SK-N-SH (cell line): ENCODE measurements at regions not wholly inside any gene's neighbourhood (a gene's known extent, or its start where the extent isn't known, plus 50 kb on each side); places are given as distances from the start of the nearest gene placed in this dataset.

Experiments used
- CTCF ChIA-PET: fragments of 300-600, 350-600 bp; formaldehyde crosslinking; extraction: SDS; loops from one replicate; lab custom pipeline; 2021; lab: Yijun Ruan, JAX
- POLR2A ChIA-PET: fragments of 350-600 bp; sonication (Branson Sonifier 250); formaldehyde crosslinking; extraction: SDS; loops from one replicate; lab custom pipeline; 2020; ENCODE audit warnings: antibody characterized with exemption, inconsistent platforms; lab: Yijun Ruan, JAX
- DNase-seq: peaks from one replicate; pipeline ENCODE4 v3.0.0; 2012
- H2AFZ ChIP-seq: fragments of 200-600 bp; sonication (generic); 2 replicates; pipeline ENCODE4 v1.8.1; 2016; ENCODE audit warnings: antibody characterized with exemption, mild to moderate bottlenecking, low read depth
- H3F3A ChIP-seq: fragments of 200-600 bp; sonication (generic); replicated peaks from 2 replicates; pipeline ENCODE3; 2016; ENCODE audit warnings: antibody characterized with exemption, mild to moderate bottlenecking; ENCODE audit not compliant: insufficient read depth
- H3K27ac ChIP-seq, 2 experiments: fragments of 200-500 bp in 1 of 2; fragments of 200-600 bp in 1 of 2; sonication (Bioruptor generic) in 1 of 2; sonication (generic), shearing (Covaris generic) in 1 of 2; 2 replicates each; pipeline versions ENCODE4 v1.5.1 to v1.6.1; 2014 to 2016; ENCODE audit warnings: low read depth in 2 of 2, inconsistent platforms in 1 of 2, low read length in 1 of 2, mild to moderate bottlenecking in 1 of 2, mixed read lengths in 1 of 2
- H3K27me3 ChIP-seq: fragments of 200-600 bp; sonication (generic), shearing (Covaris generic); 2 replicates; pipeline ENCODE4 v1.6.1; 2016; ENCODE audit warnings: mixed run types; ENCODE audit not compliant: insufficient read depth
- H3K36me3 ChIP-seq, 2 experiments: fragments of 200-500 bp in 1 of 2; fragments of 200-600 bp in 1 of 2; sonication (Bioruptor generic) in 1 of 2; sonication (generic) in 1 of 2; replicated peaks in 1 of 2; 2 replicates each; pipeline versions ENCODE3 to v1.5.1; 2014 to 2016; ENCODE audit warnings: low read length in 1 of 2, mild to moderate bottlenecking in 1 of 2; ENCODE audit not compliant: insufficient read depth in 2 of 2, control insufficient read depth in 1 of 2
- H3K4me1 ChIP-seq, 2 experiments: fragments of 200-500 bp in 1 of 2; fragments of 200-600 bp in 1 of 2; sonication (Bioruptor generic) in 1 of 2; sonication (generic), shearing (Covaris generic) in 1 of 2; 2 replicates each; pipeline versions ENCODE4 v1.5.1 to v1.6.1; 2014 to 2016; ENCODE audit warnings: low read depth in 1 of 2, low read length in 1 of 2, mixed run types in 1 of 2; ENCODE audit not compliant: insufficient read depth in 2 of 2, control insufficient read depth in 1 of 2
- H3K4me2 ChIP-seq: fragments of 200-600 bp; sonication (generic), shearing (Covaris generic); 2 replicates; pipeline ENCODE4 v1.6.1; 2017; ENCODE audit warnings: mixed run types
- H3K4me3 ChIP-seq, 2 experiments: fragments of 200-500 bp in 1 of 2; fragments of 200-600 bp in 1 of 2; sonication (Bioruptor generic) in 1 of 2; sonication (generic), shearing (Covaris generic) in 1 of 2; 2 replicates each; pipeline versions ENCODE4 v1.5.1 to v1.8.1; 2014 to 2016; ENCODE audit warnings: low read depth in 2 of 2, inconsistent platforms in 1 of 2, low read length in 1 of 2, mild to moderate bottlenecking in 1 of 2, mixed read lengths in 1 of 2, moderate library complexity in 1 of 2
- H3K79me2 ChIP-seq: fragments of 200-600 bp; sonication (generic); 2 replicates; pipeline ENCODE4 v1.8.1; 2017; ENCODE audit warnings: mild to moderate bottlenecking; ENCODE audit not compliant: insufficient read depth
- H3K9ac ChIP-seq: fragments of 200-600 bp; sonication (generic); 2 replicates; pipeline ENCODE4 v1.6.1; 2017; ENCODE audit warnings: mixed run types
- H3K9me2 ChIP-seq: fragments of 200-600 bp; sonication (generic); 2 replicates; pipeline ENCODE4 v1.6.1; 2017; ENCODE audit warnings: mixed run types
- H3K9me3 ChIP-seq: fragments of 200-600 bp; sonication (generic); 2 replicates; pipeline ENCODE4 v1.6.1; 2017; ENCODE audit warnings: mixed run types, mild to moderate bottlenecking, moderate library complexity
- H4K20me1 ChIP-seq: fragments of 200-600 bp; sonication (generic); 2 replicates; pipeline ENCODE4 v1.6.1; 2017; ENCODE audit warnings: mild to moderate bottlenecking, mixed run types; ENCODE audit not compliant: insufficient read depth
- CHD2 ChIP-seq: fragments of 150-350 bp; IDR thresholded peaks from 2 replicates; pipeline ENCODE4 v1.6.1; 2018; ENCODE audit warnings: low read length; ENCODE audit not compliant: partially characterized antibody
- EZH2phosphoT487 ChIP-seq: fragments of 200-600 bp; sonication (generic); IDR thresholded peaks from 2 replicates; pipeline ENCODE4 v1.6.1; 2017; ENCODE audit warnings: low read depth, mixed run types, mild to moderate bottlenecking, antibody characterized with exemption, moderate library complexity, borderline replicate concordance
- FOXJ3 ChIP-seq: sonication (generic); formaldehyde crosslinking; IDR thresholded peaks from 2 replicates; pipeline ENCODE4 v1.5.1; 2020; ENCODE audit warnings: mild to moderate bottlenecking, missing genetic modification reagents
- FOXM1 ChIP-seq: IDR thresholded peaks from 2 replicates; pipeline ENCODE4 v1.4.0; 2012; ENCODE audit warnings: low read depth, mild to moderate bottlenecking
- NFIC ChIP-seq: IDR thresholded peaks from 2 replicates; pipeline ENCODE4 v1.4.0; 2012; ENCODE audit warnings: borderline replicate concordance
- NRF1 ChIP-seq: IDR thresholded peaks from 2 replicates; pipeline ENCODE4 v1.6.1; 2012; ENCODE audit warnings: low read depth, mild to moderate bottlenecking, low read length
- POLR2AphosphoS5 ChIP-seq: IDR thresholded peaks from 2 replicates; pipeline ENCODE4 v1.6.1; 2012; ENCODE audit warnings: low read depth, low read length
- RCOR1 ChIP-seq: fragments of 150-350 bp; IDR thresholded peaks from 2 replicates; pipeline ENCODE4 v1.6.1; 2017; ENCODE audit warnings: antibody characterized with exemption, low read length
- RFX5 ChIP-seq: IDR thresholded peaks from 2 replicates; pipeline ENCODE4 v1.6.1; 2012; ENCODE audit warnings: mild to moderate bottlenecking, improper control_type of control experiment, low read length
- RXRA ChIP-seq: IDR thresholded peaks from 2 replicates; pipeline ENCODE4 v1.4.0; 2012; ENCODE audit warnings: low read depth, mild to moderate bottlenecking, borderline replicate concordance
- SIN3A ChIP-seq: IDR thresholded peaks from 2 replicates; pipeline ENCODE4 v1.6.1; 2012; ENCODE audit warnings: low read depth, mild to moderate bottlenecking, low read length, moderate library complexity, borderline replicate concordance
- SMC3 ChIP-seq: IDR thresholded peaks from 2 replicates; pipeline ENCODE4 v1.6.1; 2012; ENCODE audit warnings: low read depth, low read length, improper control_type of control experiment
- TAF1 ChIP-seq: IDR thresholded peaks from 2 replicates; pipeline ENCODE4 v1.6.1; 2012; ENCODE audit warnings: low read depth, mild to moderate bottlenecking, low read length, moderate library complexity, borderline replicate concordance
- TCF12 ChIP-seq: IDR thresholded peaks from 2 replicates; pipeline ENCODE4 v1.4.0; 2012
- YY1 ChIP-seq: IDR thresholded peaks from 2 replicates; pipeline ENCODE4 v1.4.0; 2012; ENCODE audit warnings: low read depth, mild to moderate bottlenecking
- TF ChIP-seq, protein P1 (sequence below): fragments of 150-350 bp; IDR thresholded peaks from 2 replicates; pipeline ENCODE4 v1.6.1; 2016; ENCODE audit warnings: mild to moderate bottlenecking, low read depth, low read length
- TF ChIP-seq, protein P2 (sequence below): IDR thresholded peaks from 2 replicates; pipeline ENCODE4 v1.4.0; 2012; ENCODE audit warnings: low read depth, borderline replicate concordance
- TF ChIP-seq, protein P3 (sequence below): fragments of 150-350 bp; IDR thresholded peaks from 2 replicates; pipeline ENCODE4 v1.6.1; 2017; ENCODE audit warnings: antibody characterized with exemption, low read length, low read depth, borderline replicate concordance

DNA sequence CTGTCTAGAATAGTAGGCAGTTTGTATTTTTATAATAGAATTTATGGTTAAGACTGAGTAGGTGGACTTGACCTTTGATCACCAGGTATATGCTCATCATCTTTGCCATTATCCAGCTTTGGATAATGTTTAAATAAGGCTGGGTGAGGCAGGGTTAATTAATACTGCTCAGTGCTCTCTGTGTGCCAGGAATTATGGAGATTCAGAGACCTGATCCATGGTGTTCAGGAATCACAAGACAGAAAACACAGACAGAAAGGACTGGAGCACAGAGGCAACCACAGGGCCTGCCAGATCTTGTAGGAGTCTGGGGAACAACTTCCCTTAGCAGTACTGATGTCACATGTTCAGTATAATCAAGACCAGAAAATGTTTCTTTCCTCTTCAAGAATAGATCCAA is 186.3 kb upstream of the ADCY2 start:
- no peak overlapping the region for H3K9ac ChIP-seq
- H3K4me2 ChIP-seq: no peak overlapping the region
- no peaks in the 10 kb centered on the region for H4K20me1 ChIP-seq
- TF ChIP-seq POLR2AphosphoS5 (no peak), FOXM1 (no peak), TAF1 (no peak), TCF12 (no peak), YY1 (no peak), RXRA (no peak), RFX5 (no peak), FOXJ3 (no peak), NRF1 (no peak), SMC3 (no peak), SIN3A (no peak), EZH2phosphoT487 (no peak), CHD2 (no peak), NFIC (no peak), RCOR1 (no peak)
- TF ChIP-seq, protein P1, sequence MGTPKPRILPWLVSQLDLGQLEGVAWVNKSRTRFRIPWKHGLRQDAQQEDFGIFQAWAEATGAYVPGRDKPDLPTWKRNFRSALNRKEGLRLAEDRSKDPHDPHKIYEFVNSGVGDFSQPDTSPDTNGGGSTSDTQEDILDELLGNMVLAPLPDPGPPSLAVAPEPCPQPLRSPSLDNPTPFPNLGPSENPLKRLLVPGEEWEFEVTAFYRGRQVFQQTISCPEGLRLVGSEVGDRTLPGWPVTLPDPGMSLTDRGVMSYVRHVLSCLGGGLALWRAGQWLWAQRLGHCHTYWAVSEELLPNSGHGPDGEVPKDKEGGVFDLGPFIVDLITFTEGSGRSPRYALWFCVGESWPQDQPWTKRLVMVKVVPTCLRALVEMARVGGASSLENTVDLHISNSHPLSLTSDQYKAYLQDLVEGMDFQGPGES: no peak
- TF ChIP-seq, protein P2, sequence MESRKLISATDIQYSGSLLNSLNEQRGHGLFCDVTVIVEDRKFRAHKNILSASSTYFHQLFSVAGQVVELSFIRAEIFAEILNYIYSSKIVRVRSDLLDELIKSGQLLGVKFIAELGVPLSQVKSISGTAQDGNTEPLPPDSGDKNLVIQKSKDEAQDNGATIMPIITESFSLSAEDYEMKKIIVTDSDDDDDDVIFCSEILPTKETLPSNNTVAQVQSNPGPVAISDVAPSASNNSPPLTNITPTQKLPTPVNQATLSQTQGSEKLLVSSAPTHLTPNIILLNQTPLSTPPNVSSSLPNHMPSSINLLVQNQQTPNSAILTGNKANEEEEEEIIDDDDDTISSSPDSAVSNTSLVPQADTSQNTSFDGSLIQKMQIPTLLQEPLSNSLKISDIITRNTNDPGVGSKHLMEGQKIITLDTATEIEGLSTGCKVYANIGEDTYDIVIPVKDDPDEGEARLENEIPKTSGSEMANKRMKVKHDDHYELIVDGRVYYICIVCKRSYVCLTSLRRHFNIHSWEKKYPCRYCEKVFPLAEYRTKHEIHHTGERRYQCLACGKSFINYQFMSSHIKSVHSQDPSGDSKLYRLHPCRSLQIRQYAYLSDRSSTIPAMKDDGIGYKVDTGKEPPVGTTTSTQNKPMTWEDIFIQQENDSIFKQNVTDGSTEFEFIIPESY: no peak
- TF ChIP-seq, protein P3, sequence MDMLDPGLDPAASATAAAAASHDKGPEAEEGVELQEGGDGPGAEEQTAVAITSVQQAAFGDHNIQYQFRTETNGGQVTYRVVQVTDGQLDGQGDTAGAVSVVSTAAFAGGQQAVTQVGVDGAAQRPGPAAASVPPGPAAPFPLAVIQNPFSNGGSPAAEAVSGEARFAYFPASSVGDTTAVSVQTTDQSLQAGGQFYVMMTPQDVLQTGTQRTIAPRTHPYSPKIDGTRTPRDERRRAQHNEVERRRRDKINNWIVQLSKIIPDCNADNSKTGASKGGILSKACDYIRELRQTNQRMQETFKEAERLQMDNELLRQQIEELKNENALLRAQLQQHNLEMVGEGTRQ: no peak
- no peaks in the 10 kb centered on the region for H3K9me2 ChIP-seq
- POLR2A ChIA-PET: no interaction called here
- H2AFZ ChIP-seq: no peak overlapping the region
- CTCF ChIA-PET: no interaction called here
- H3K4me3 ChIP-seq: no peak overlapping the region
- no peak overlapping the region for H3K27ac ChIP-seq
- H3F3A ChIP-seq: no peaks in the 10 kb centered on the region
- H3K79me2 ChIP-seq: no peaks in the 10 kb centered on the region
- no peaks in the 10 kb centered on the region for H3K36me3 ChIP-seq
- no peaks in the 10 kb centered on the region for H3K27me3 ChIP-seq
- H3K4me1 ChIP-seq: no peaks in the 10 kb centered on the region
- no peaks in the 10 kb centered on the region for H3K9me3 ChIP-seq
- no peak for DNase-seq
